ENCODE measurements at regions not wholly inside any gene's neighbourhood (a gene's known extent, or its start where the extent isn't known, plus 50 kb on each side); places are given as distances from the start of the nearest gene placed in this dataset.

- DNase-seq (ENCODE audit: extremely low read depth, low read depth) = no peak
Measured at GRCh38 chr6:120083186-120083585, 733.6 kb upstream of the MAN1A1 start.

GRCh38 chr6:120077489-120077888 lies 727.9 kb upstream of the MAN1A1 start:
- TF ChIP-seq CTCF (IDR thresholded peaks at IDR 0.05; ENCODE audit: low read depth, low read length) = no peak; the same call in 1 of the 2 replicates
- DNase-seq (ENCODE audit: extremely low read depth, low read depth) = no peak

More at GRCh38 chr6:120083186-120083585, 733.6 kb upstream of the MAN1A1 start:
- TF ChIP-seq CTCF (IDR thresholded peaks at IDR 0.05; ENCODE audit: low read depth, low read length) = no peak

GRCh38 chr6:120058410-120058809 lies 708.8 kb upstream of the MAN1A1 start:
- no peak for TF ChIP-seq CTCF (IDR thresholded peaks at IDR 0.05; ENCODE audit: low read depth, low read length)
- DNase-seq (ENCODE audit: extremely low read depth, low read depth) = no peak

GRCh38 chr6:120056085-120056484 lies 706.5 kb upstream of the MAN1A1 start:
- no peak for DNase-seq (ENCODE audit: extremely low read depth, low read depth)
- peak; percentile 21 for TF ChIP-seq CTCF (IDR thresholded peaks at IDR 0.05; ENCODE audit: low read depth, low read length)

- no peak for TF ChIP-seq CTCF (IDR thresholded peaks at IDR 0.05; ENCODE audit: low read depth, low read length)
- DNase-seq (ENCODE audit: extremely low read depth, low read depth) = no peak
Measured at GRCh38 chr6:120055071-120055470, 705.5 kb upstream of the MAN1A1 start.

GRCh38 chr6:120039664-120040063 lies 690.1 kb upstream of the MAN1A1 start:
- no peak for TF ChIP-seq CTCF (IDR thresholded peaks at IDR 0.05; ENCODE audit: low read depth, low read length)
- DNase-seq (ENCODE audit: extremely low read depth, low read depth) = no peak

GRCh38 chr6:120031837-120032236 lies 682.3 kb upstream of the MAN1A1 start:
- no peak for TF ChIP-seq CTCF (IDR thresholded peaks at IDR 0.05; ENCODE audit: low read depth, low read length)

More at GRCh38 chr6:120031837-120032236, 682.3 kb upstream of the MAN1A1 start:
- no peak for DNase-seq (ENCODE audit: extremely low read depth, low read depth)

All from AG09319 (cell line).